ENCODE measurements at regions not wholly inside any gene's neighbourhood (a gene's known extent, or its start where the extent isn't known, plus 50 kb on each side); places are given as distances from the start of the nearest gene placed in this dataset.

GRCh38 chr7:130867581-130868136 lies 133.7 kb upstream of the KLF14 start:
- Histone ChIP-seq H3K4me3 (ENCODE audit: low read length in 2 of 2) (no peak overlapping the region), H3K27ac (ENCODE audit: low read length) (no peak overlapping the region), H3K36me3 (ENCODE audit: control insufficient read depth in 2 of 2, insufficient read depth in 2 of 2, low read length in 2 of 2) (peaks cover 26 to 30% of the 10 kb centered on the region in 2 donors), H3K9ac (ENCODE audit: low read length in 2 of 2) (no peak overlapping the region), H3K4me1 (ENCODE audit: control insufficient read depth, insufficient read depth, low read length) (no peaks in the 10 kb centered on the region), H3K9me3 (ENCODE audit: control insufficient read depth in 2 of 2, low read length in 2 of 2) (no peaks in the 10 kb centered on the region), H3K27me3 (ENCODE audit: control insufficient read depth in 1 of 2, insufficient read depth in 2 of 2, low read length in 2 of 2) (no peaks in the 10 kb centered on the region)

- H3K36me3 ChIP-seq (ENCODE audit: control insufficient read depth in 2 of 2, insufficient read depth in 2 of 2, low read length in 2 of 2): peaks cover 28% of the 10 kb centered on the region in 2 donors
- no peak overlapping the region for H3K9ac ChIP-seq (ENCODE audit: low read length in 2 of 2)
- no peaks in the 10 kb centered on the region for H3K27me3 ChIP-seq (ENCODE audit: control insufficient read depth in 1 of 2, insufficient read depth in 2 of 2, low read length in 2 of 2)
- H3K4me1 ChIP-seq (ENCODE audit: control insufficient read depth, insufficient read depth, low read length): no peaks in the 10 kb centered on the region
- H3K9me3 ChIP-seq (ENCODE audit: control insufficient read depth in 2 of 2, low read length in 2 of 2): no peaks in the 10 kb centered on the region
- H3K27ac ChIP-seq (ENCODE audit: low read length): no peak overlapping the region
- no peak overlapping the region for H3K4me3 ChIP-seq (ENCODE audit: low read length in 2 of 2)
These were observed 134.1 kb upstream of the KLF14 start for GRCh38 chr7:130868139-130868538.

- Histone ChIP-seq H3K27me3 (ENCODE audit: control insufficient read depth in 1 of 2, insufficient read depth in 2 of 2, low read length in 2 of 2) (no peaks in the 10 kb centered on the region), H3K9ac (ENCODE audit: low read length in 2 of 2) (no peak overlapping the region), H3K4me3 (ENCODE audit: low read length in 2 of 2) (no peak overlapping the region), H3K9me3 (ENCODE audit: control insufficient read depth in 2 of 2, low read length in 2 of 2) (no peaks in the 10 kb centered on the region), H3K27ac (ENCODE audit: low read length) (no peak overlapping the region), H3K36me3 (ENCODE audit: control insufficient read depth in 2 of 2, insufficient read depth in 2 of 2, low read length in 2 of 2) (peaks cover 33 to 37% of the 10 kb centered on the region in 2 donors), H3K4me1 (ENCODE audit: control insufficient read depth, insufficient read depth, low read length) (peaks cover 3% of the 10 kb centered on the region)
These were observed 135.9 kb upstream of the KLF14 start for GRCh38 chr7:130869918-130870317.

GRCh38 chr7:130872341-130872740 lies 138.3 kb upstream of the KLF14 start:
- Histone ChIP-seq H3K27me3 (ENCODE audit: control insufficient read depth in 1 of 2, insufficient read depth in 2 of 2, low read length in 2 of 2) (no peaks in the 10 kb centered on the region), H3K4me3 (ENCODE audit: low read length in 2 of 2) (no peak overlapping the region), H3K9ac (ENCODE audit: low read length in 2 of 2) (no peak overlapping the region), H3K36me3 (ENCODE audit: control insufficient read depth in 2 of 2, insufficient read depth in 2 of 2, low read length in 2 of 2) (peaks cover 21 to 26% of the 10 kb centered on the region in 2 donors), H3K4me1 (ENCODE audit: control insufficient read depth, insufficient read depth, low read length) (peaks cover 3% of the 10 kb centered on the region), H3K9me3 (ENCODE audit: control insufficient read depth in 2 of 2, low read length in 2 of 2) (no peaks in the 10 kb centered on the region), H3K27ac (ENCODE audit: low read length) (no peak overlapping the region)

GRCh38 chr7:130872756-130873448 lies 138.9 kb upstream of the KLF14 start:
- peaks cover 3% of the 10 kb centered on the region for H3K4me1 ChIP-seq (ENCODE audit: control insufficient read depth, insufficient read depth, low read length)
- peaks cover 18 to 28% of the 10 kb centered on the region in 2 donors for H3K36me3 ChIP-seq (ENCODE audit: control insufficient read depth in 2 of 2, insufficient read depth in 2 of 2, low read length in 2 of 2)

GRCh38 chr7:130874071-130874915 lies 140.3 kb upstream of the KLF14 start:
- peaks cover 3% of the 10 kb centered on the region for H3K4me1 ChIP-seq (ENCODE audit: control insufficient read depth, insufficient read depth, low read length)
- H3K9ac ChIP-seq (ENCODE audit: low read length in 2 of 2): no peak overlapping the region
- H3K27ac ChIP-seq (ENCODE audit: low read length): no peak overlapping the region
- no peaks in the 10 kb centered on the region for H3K9me3 ChIP-seq (ENCODE audit: control insufficient read depth in 2 of 2, low read length in 2 of 2)
- H3K4me3 ChIP-seq (ENCODE audit: low read length in 2 of 2): no peak overlapping the region
- no peaks in the 10 kb centered on the region for H3K27me3 ChIP-seq (ENCODE audit: control insufficient read depth in 1 of 2, insufficient read depth in 2 of 2, low read length in 2 of 2)
- peaks cover 17 to 30% of the 10 kb centered on the region in 2 donors for H3K36me3 ChIP-seq (ENCODE audit: control insufficient read depth in 2 of 2, insufficient read depth in 2 of 2, low read length in 2 of 2)

More at GRCh38 chr7:130872756-130873448, 138.9 kb upstream of the KLF14 start:
- H3K9me3 ChIP-seq (ENCODE audit: control insufficient read depth in 2 of 2, low read length in 2 of 2): no peaks in the 10 kb centered on the region
- no peaks in the 10 kb centered on the region for H3K27me3 ChIP-seq (ENCODE audit: control insufficient read depth in 1 of 2, insufficient read depth in 2 of 2, low read length in 2 of 2)
- H3K27ac ChIP-seq (ENCODE audit: low read length): no peak overlapping the region
- H3K9ac ChIP-seq (ENCODE audit: low read length in 2 of 2): no peak overlapping the region
- no peak overlapping the region for H3K4me3 ChIP-seq (ENCODE audit: low read length in 2 of 2)

- Histone ChIP-seq H3K27ac (ENCODE audit: low read length) (no peak overlapping the region), H3K4me1 (ENCODE audit: control insufficient read depth, insufficient read depth, low read length) (peaks cover 3% of the 10 kb centered on the region), H3K36me3 (ENCODE audit: control insufficient read depth in 2 of 2, insufficient read depth in 2 of 2, low read length in 2 of 2) (peaks cover 14 to 23% of the 10 kb centered on the region in 2 donors), H3K9ac (ENCODE audit: low read length in 2 of 2) (no peak overlapping the region), H3K9me3 (ENCODE audit: control insufficient read depth in 2 of 2, low read length in 2 of 2) (no peaks in the 10 kb centered on the region), H3K4me3 (ENCODE audit: low read length in 2 of 2) (no peak overlapping the region), H3K27me3 (ENCODE audit: control insufficient read depth in 1 of 2, insufficient read depth in 2 of 2, low read length in 2 of 2) (no peaks in the 10 kb centered on the region)
These were observed 141.3 kb upstream of the KLF14 start for GRCh38 chr7:130875265-130875741.

GRCh38 chr7:130875901-130876300 lies 141.9 kb upstream of the KLF14 start:
- Histone ChIP-seq H3K36me3 (ENCODE audit: control insufficient read depth in 2 of 2, insufficient read depth in 2 of 2, low read length in 2 of 2) (peaks cover 16 to 23% of the 10 kb centered on the region in 2 donors), H3K4me1 (ENCODE audit: control insufficient read depth, insufficient read depth, low read length) (peaks cover 3% of the 10 kb centered on the region), H3K27ac (ENCODE audit: low read length) (no peak overlapping the region), H3K4me3 (ENCODE audit: low read length in 2 of 2) (no peak overlapping the region), H3K27me3 (ENCODE audit: control insufficient read depth in 1 of 2, insufficient read depth in 2 of 2, low read length in 2 of 2) (no peaks in the 10 kb centered on the region), H3K9me3 (ENCODE audit: control insufficient read depth in 2 of 2, low read length in 2 of 2) (no peaks in the 10 kb centered on the region), H3K9ac (ENCODE audit: low read length in 2 of 2) (no peak overlapping the region)

GRCh38 chr7:130877236-130877990 lies 143.4 kb upstream of the KLF14 start:
- H3K9ac ChIP-seq (ENCODE audit: low read length in 2 of 2): no peak overlapping the region
- H3K9me3 ChIP-seq (ENCODE audit: control insufficient read depth in 2 of 2, low read length in 2 of 2): no peaks in the 10 kb centered on the region
- H3K4me3 ChIP-seq (ENCODE audit: low read length in 2 of 2): no peak overlapping the region
- no peak overlapping the region for H3K27ac ChIP-seq (ENCODE audit: low read length)
- peaks cover 6% of the 10 kb centered on the region for H3K4me1 ChIP-seq (ENCODE audit: control insufficient read depth, insufficient read depth, low read length)
- H3K27me3 ChIP-seq (ENCODE audit: control insufficient read depth in 1 of 2, insufficient read depth in 2 of 2, low read length in 2 of 2): no peaks in the 10 kb centered on the region
- H3K36me3 ChIP-seq (ENCODE audit: control insufficient read depth in 2 of 2, insufficient read depth in 2 of 2, low read length in 2 of 2): peaks cover 25 to 31% of the 10 kb centered on the region in 2 donors

GRCh38 chr7:130877991-130878305 lies 143.9 kb upstream of the KLF14 start:
- H3K27me3 ChIP-seq (ENCODE audit: control insufficient read depth in 1 of 2, insufficient read depth in 2 of 2, low read length in 2 of 2): no peaks in the 10 kb centered on the region
- H3K27ac ChIP-seq (ENCODE audit: low read length): no peak overlapping the region
- H3K9me3 ChIP-seq (ENCODE audit: control insufficient read depth in 2 of 2, low read length in 2 of 2): no peaks in the 10 kb centered on the region
- peaks cover 30 to 35% of the 10 kb centered on the region in 2 donors for H3K36me3 ChIP-seq (ENCODE audit: control insufficient read depth in 2 of 2, insufficient read depth in 2 of 2, low read length in 2 of 2)
- H3K4me3 ChIP-seq (ENCODE audit: low read length in 2 of 2): no peak overlapping the region
- no peak overlapping the region for H3K9ac ChIP-seq (ENCODE audit: low read length in 2 of 2)
- peaks cover 6% of the 10 kb centered on the region for H3K4me1 ChIP-seq (ENCODE audit: control insufficient read depth, insufficient read depth, low read length)

Measured in stomach smooth muscle (tissue), 2 donors.